HUDEP-2 (cell line): ENCODE measurements at regions not wholly inside any gene's neighbourhood (a gene's known extent, or its start where the extent isn't known, plus 50 kb on each side); places are given as distances from the start of the nearest gene placed in this dataset.
"Not testable (repeated sequence)": the region's sequence is repeated elsewhere in the genome, so short reads cannot be mapped to it uniquely, and the experiment has no call there.

Experiments
- DNase-seq, 76 experiments: peaks; one replicate each; lab custom pipeline; 2025; ENCODE audit not compliant: unreplicated experiment in 76 of 76; lab: John Stamatoyannopoulos, UW

GRCh38 chr6:144429753-144430152 is 144.6 kb downstream of the UTRN start:
- no peak for DNase-seq

GRCh38 chr6:144433446-144433845 is 148.3 kb downstream of the UTRN start:
- not testable (repeated sequence) for DNase-seq

- DNase-seq, result no peak
Measured at GRCh38 chr6:144434308-144434990, 149.3 kb downstream of the UTRN start.

GRCh38 chr6:144435602-144436426 is 150.7 kb downstream of the UTRN start:
- DNase-seq, result no peak

GRCh38 chr6:144437105-144437504 is 152.0 kb downstream of the UTRN start:
- no peak for DNase-seq

GRCh38 chr6:144438103-144438502 is 153.0 kb downstream of the UTRN start:
- no peak for DNase-seq

- DNase-seq, result no peak
Measured at GRCh38 chr6:144439016-144439415, 153.9 kb downstream of the UTRN start.

GRCh38 chr6:144441801-144442200 is 156.7 kb downstream of the UTRN start:
- not testable (repeated sequence) for DNase-seq

GRCh38 chr6:144443157-144443556 is 158.0 kb downstream of the UTRN start:
- no peak for DNase-seq

GRCh38 chr6:144447472-144447871 is 162.3 kb downstream of the UTRN start:
- DNase-seq, result no peak

GRCh38 chr6:144449218-144449617 is 164.1 kb downstream of the UTRN start:
- no peak for DNase-seq

- DNase-seq, result no peak
Measured at GRCh38 chr6:144449911-144450597, 164.9 kb downstream of the UTRN start.

- no peak for DNase-seq
Measured at GRCh38 chr6:144460327-144461095, 175.4 kb downstream of the UTRN start.

GRCh38 chr6:144462058-144462457 is 176.9 kb downstream of the UTRN start:
- no peak for DNase-seq

- DNase-seq, result no peak
Measured at GRCh38 chr6:144466716-144467115, 181.6 kb downstream of the UTRN start.

GRCh38 chr6:144467172-144467762 is 182.1 kb downstream of the UTRN start:
- DNase-seq, result no peak

GRCh38 chr6:144467921-144468320 is 182.8 kb downstream of the UTRN start:
- no peak for DNase-seq

GRCh38 chr6:144468709-144469108 is 183.6 kb downstream of the UTRN start:
- DNase-seq, result no peak

GRCh38 chr6:144469144-144469575 is 184.0 kb downstream of the UTRN start:
- DNase-seq, result no peak

- DNase-seq, result not testable (repeated sequence)
Measured at GRCh38 chr6:144470201-144470600, 185.1 kb downstream of the UTRN start.
